GM19467 (cell line): ENCODE measurements at regions not wholly inside any gene's neighbourhood (a gene's known extent, or its start where the extent isn't known, plus 50 kb on each side); places are given as distances from the start of the nearest gene placed in this dataset.
"Not testable (repeated sequence)": the region's sequence is repeated elsewhere in the genome, so short reads cannot be mapped to it uniquely, and the experiment has no call there.

Source experiments
- ATAC-seq: cut with Tn5 transposase; IDR thresholded peaks from one replicate; pipeline ENCODE4 v1.9.1; 2021; ENCODE audit warnings: mild to moderate bottlenecking, moderate library complexity; ENCODE audit not compliant: unreplicated experiment

GRCh38 chr13:47708386-47708785 is 292.7 kb downstream of the SUCLA2 start:
- no peak for ATAC-seq

DNA sequence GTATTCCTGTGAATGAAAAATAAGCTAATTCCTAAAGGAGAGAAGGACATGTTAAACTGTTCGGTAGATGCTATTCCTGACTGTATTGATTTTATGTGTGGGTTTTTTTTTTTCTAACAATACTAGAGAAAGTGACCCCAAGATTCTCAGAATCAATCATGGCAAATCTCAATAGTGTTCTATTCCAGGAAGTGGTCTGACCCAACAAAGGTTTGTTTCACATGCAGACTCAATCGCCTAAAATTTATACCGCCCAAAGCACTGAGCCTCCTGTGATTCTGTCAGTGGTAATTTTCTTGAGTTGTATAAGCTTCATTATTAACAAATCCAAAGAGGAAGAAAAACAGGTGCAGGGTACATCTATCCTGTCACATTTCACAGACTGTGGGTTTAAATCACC is 293.7 kb downstream of the SUCLA2 start:
- no peak for ATAC-seq

- ATAC-seq, result no peak
Observed at GRCh38 chr13:47705185-47705584, 295.9 kb downstream of the SUCLA2 start.

DNA sequence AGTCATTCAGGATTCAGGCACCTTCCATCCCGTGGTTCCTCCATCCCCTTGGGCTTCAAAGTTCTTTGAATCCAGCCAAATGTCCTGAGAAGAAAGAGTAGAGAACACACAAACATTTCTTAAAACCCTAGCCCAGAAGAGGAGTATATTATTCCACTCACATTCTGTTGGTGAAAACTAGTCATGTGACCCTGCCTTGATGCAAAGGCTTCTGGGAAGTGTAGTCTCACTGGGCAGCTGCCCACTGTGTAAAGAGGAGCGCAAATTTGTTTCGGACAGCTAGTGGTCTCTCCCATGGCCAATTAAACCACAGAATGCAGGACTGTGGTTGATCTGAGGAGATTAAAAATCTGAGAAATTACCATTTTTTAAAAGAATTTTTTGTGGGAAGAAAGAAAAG is 304.4 kb downstream of the SUCLA2 start:
- ATAC-seq, result no peak

DNA sequence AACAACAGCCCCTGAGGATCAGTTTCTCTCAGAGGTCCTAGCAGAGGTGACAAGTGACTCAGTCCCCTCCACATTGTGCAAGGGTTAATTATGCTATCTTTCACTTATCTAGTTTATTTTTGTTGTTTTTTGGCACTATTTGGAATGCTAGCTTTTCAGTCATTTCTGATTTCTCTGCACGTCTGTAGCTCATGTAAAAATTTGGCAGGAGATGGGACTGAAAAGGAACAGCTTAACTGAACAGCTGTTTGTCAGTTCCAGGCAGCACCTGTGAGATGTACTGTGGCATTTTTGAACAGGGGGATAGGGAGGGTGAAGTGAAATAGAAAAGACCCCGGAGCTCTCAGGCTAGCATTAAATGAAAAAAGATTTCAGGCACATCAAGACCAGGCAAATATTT is 313.5 kb downstream of the SUCLA2 start:
- ATAC-seq, result no peak

DNA sequence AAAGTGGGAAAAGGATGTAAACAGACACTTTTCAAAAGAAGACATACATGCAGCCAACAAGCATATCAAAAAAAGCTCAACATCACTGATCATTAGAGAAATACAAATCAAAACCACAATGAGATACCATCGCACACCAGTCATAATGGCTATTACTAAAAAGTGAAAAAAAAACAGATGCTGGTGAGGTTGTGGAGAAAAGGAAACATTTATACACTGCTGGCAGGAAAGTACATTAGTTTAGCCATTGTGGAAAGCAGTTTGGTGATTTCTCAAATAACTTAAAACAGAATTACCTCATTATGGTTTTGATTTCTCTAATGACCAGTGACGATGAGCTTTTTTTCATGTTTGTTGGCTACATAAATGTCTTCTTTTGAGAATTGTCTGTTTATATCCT is 315.9 kb downstream of the SUCLA2 start:
- not testable (repeated sequence) for ATAC-seq

DNA sequence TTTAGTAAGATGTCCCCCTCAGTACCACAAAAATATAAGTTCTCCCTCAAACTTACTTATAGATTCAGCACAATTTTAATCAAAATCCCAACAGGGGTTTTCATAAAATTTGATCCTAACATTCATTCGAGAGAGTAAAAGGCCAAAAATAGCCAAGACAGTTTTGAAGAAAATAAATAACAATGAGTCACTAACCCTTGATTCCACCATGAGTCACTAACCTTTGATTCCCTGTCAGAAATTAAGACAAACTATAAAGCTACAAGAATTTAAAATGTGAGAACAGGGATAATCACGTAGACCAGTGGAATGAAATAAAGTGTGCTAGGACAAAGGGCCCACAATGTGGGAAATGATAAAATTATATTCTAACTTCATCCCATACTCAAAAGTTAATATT is 320.3 kb downstream of the SUCLA2 start:
- no peak for ATAC-seq

DNA sequence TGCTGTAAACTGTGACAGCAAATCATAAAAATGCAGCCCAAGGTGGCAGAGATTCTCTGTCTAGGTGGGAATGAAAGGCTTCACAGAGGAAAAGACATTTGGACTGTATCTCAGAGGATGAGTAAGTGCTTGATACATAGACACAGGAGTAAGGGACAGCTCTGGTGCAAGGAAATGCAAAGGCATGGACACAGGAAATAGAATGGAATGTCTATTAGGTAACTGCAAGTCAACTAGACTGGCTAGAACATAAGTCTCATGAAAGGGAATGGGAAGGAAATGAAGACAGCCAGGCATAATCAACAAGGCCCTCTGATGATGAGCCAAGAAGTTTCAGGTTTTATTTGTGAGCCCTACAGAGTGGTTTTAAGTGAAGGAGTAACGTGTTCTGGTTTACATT is 321.7 kb downstream of the SUCLA2 start:
- ATAC-seq, result no peak

GRCh38 chr13:47678201-47678968 is 322.7 kb downstream of the SUCLA2 start:
- no peak for ATAC-seq

DNA sequence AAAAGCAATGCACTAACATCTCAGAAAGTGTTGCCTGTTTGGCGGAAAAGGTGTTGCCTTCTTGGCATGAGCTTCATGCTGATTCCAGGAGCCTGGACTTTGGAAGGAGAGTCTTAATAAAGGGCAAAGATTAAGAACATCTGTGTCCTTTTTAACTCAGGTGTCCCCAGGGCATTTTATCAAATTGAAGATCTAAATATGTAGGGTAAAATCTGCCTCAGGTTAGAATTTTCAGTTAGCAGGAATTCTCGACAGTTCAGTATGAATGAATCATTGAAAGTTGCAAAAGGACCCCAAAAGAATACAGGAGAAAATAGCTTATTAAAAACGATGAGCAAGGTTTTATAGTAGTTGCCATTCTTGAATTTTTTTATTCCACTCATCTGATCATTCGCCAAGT is 325.2 kb downstream of the SUCLA2 start:
- ATAC-seq, result no peak

- ATAC-seq, result no peak
Observed at GRCh38 chr13:47673009-47673850, 327.8 kb downstream of the SUCLA2 start.

- no peak for ATAC-seq
Observed at GRCh38 chr13:47672245-47673008, 328.6 kb downstream of the SUCLA2 start.

GRCh38 chr13:47671776-47672175 is 329.3 kb downstream of the SUCLA2 start:
- ATAC-seq, result no peak

- ATAC-seq, result no peak
Observed at GRCh38 chr13:47665043-47665442, 336.0 kb downstream of the SUCLA2 start.

- ATAC-seq, result no peak
Observed at GRCh38 chr13:47661076-47661475, 340.0 kb downstream of the SUCLA2 start.

- ATAC-seq, result no peak
Observed at GRCh38 chr13:47656651-47657050, 344.4 kb downstream of the SUCLA2 start.

- ATAC-seq, result no peak
Observed at GRCh38 chr13:47650209-47650608, 350.9 kb downstream of the SUCLA2 start.

DNA sequence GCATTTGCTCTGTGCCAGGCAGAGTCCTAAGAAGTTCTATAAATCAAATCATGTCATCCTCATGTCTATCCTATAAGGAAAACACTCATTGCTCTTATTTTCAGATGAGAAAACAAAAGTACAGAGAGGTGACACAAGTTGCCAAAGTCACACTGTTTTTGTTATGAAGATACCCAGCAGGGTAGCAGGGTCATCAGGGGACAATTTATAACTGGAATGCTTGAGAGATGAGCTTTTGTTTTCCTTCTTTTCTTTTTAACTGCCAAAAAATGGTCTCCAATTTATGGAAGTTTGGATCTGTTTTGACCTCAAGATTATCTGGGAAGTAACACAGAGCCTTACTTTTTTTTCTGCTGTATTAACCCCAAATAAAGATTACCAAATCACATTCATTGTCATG is 354.1 kb downstream of the SUCLA2 start:
- no peak for ATAC-seq

GRCh38 chr13:47646298-47646697 is 354.8 kb downstream of the SUCLA2 start:
- ATAC-seq, result no peak

DNA sequence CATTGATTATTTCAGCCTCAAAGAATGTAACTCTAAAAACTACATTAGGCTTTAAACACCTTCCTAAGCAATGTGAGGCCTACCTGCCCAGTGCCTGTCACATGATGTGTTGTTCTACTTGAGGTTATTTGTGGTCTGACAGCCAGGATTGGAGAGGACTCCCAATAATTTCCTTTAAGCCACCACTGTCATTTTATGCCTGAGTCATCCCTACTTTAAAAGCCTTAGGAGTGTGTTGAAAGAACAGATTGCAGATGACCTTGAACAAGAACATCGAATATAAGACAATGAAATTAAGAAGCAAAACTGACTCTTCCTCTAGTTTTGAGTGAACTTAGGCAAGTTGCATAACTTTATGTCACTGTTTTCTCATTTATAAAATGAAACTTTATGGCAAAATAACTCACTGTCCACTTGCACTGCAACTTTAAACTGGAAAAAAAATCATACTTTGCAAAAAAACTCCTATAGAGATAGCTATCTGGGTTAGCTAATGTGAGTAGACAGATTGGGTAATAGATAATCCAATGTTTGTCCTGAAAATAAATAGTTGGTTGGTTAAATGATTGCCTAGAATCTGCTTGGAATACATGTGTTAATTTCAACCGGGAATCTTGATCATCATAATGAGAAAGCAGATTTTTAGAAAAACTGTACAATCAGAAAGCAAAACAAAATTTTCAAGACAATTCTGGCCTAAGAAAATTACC is 361.2 kb downstream of the SUCLA2 start:
- ATAC-seq, result no peak

DNA sequence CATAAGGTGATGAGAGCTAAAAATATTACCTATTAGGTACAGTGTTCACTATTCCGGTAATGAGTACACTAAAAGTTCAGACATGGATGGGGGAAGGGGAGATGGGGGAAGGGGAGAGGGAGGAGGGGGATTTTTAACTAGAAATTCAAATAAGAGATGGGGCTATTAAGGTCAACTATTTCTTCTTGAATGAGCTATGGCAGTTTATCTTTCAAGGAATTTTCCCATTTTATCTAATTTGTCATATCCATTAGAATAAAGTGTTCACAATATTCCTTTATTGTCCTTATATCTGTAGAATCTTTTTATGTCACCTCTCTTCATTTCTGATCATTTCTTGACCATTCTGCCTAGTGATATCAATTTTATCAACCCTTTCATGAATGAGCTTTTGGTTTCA is 362.4 kb downstream of the SUCLA2 start:
- ATAC-seq, result no peak
